WTC11 (cell line): ENCODE measurements at regions not wholly inside any gene's neighbourhood (a gene's known extent, or its start where the extent isn't known, plus 50 kb on each side); places are given as distances from the start of the nearest gene placed in this dataset.
A peak's percentile ranks its signal among the peaks of the same experiment; 100 is the strongest.

Experiments used
- ATAC-seq: fragments of 200-7000 bp; cut with Tn5 transposase; 2 replicates; pipeline ENCODE4 v1.10.0; 2021; ENCODE audit warnings: mild to moderate bottlenecking, moderate library complexity
- CTCF ChIA-PET: fragments of 300-600 bp; sonication (Branson Sonifier 250); formaldehyde crosslinking; loops from one replicate; lab custom pipeline; 2021; ENCODE audit warnings: antibody characterized with exemption; lab: Charles Lee
- POLR2A ChIA-PET: fragments of 350-600 bp; sonication (Branson Sonifier 250); formaldehyde crosslinking; loops from one replicate; lab custom pipeline; 2021; ENCODE audit warnings: antibody characterized with exemption; lab: Charles Lee
- DNase-seq: peaks from one replicate; pipeline ENCODE4 v3.0.0; 2021; ENCODE audit warnings: low spot score
- H3K27ac Mint-ChIP-seq: 2 replicates; pipeline ENCODE4 v1.8.0; 2021; ENCODE audit warnings: mixed read lengths
- H3K27me3 Mint-ChIP-seq: 2 replicates; pipeline ENCODE4 v1.8.0; 2021; ENCODE audit warnings: low read depth, mild to moderate bottlenecking, moderate library complexity, mixed read lengths
- H3K36me3 Mint-ChIP-seq: 2 replicates; pipeline ENCODE4 v1.8.0; 2021; ENCODE audit warnings: mixed read lengths
- H3K4me1 Mint-ChIP-seq: 2 replicates; pipeline ENCODE4 v1.8.0; 2022; ENCODE audit warnings: mixed read lengths
- H3K4me3 Mint-ChIP-seq: 2 replicates; pipeline ENCODE4 v1.8.0; 2021; ENCODE audit warnings: mild to moderate bottlenecking, moderate library complexity, mixed read lengths
- H3K9me3 Mint-ChIP-seq: 2 replicates; pipeline ENCODE4 v1.8.0; 2021; ENCODE audit warnings: mixed read lengths
- ARID4B ChIP-seq: sonication (generic); formaldehyde crosslinking; IDR thresholded peaks from 2 replicates; pipeline ENCODE4 v1.8.0; 2023; ENCODE audit warnings: missing genetic modification reagents, mild to moderate bottlenecking, borderline replicate concordance
- E2F1 ChIP-seq: sonication (generic); formaldehyde crosslinking; IDR thresholded peaks from 2 replicates; pipeline ENCODE4 v1.8.0; 2022; ENCODE audit warnings: mild to moderate bottlenecking, missing genetic modification reagents
- GRHL2 ChIP-seq: fragments of 250-450 bp; sonication (Bioruptor Pico); IDR thresholded peaks from 2 replicates; pipeline ENCODE4 v1.8.0; 2022; ENCODE audit warnings: mild to moderate bottlenecking, moderate library complexity; ENCODE audit not compliant: insufficient replicate concordance, severe bottlenecking
- MYBL2 ChIP-seq: sonication (generic); formaldehyde crosslinking; IDR thresholded peaks from 2 replicates; pipeline ENCODE4 v1.8.1; 2023; ENCODE audit warnings: mild to moderate bottlenecking, moderate library complexity, missing genetic modification reagents
- RELA ChIP-seq: sonication (generic); formaldehyde crosslinking; IDR thresholded peaks from 2 replicates; pipeline ENCODE4 v1.8.1; 2022; ENCODE audit warnings: missing genetic modification reagents, mild to moderate bottlenecking, borderline replicate concordance
- SMAD3 ChIP-seq: sonication (generic); formaldehyde crosslinking; IDR thresholded peaks from 2 replicates; pipeline ENCODE4 v1.8.0; 2022; ENCODE audit warnings: missing genetic modification reagents, mild to moderate bottlenecking, borderline replicate concordance
- ZBTB21 ChIP-seq: sonication (generic); formaldehyde crosslinking; IDR thresholded peaks from 2 replicates; pipeline ENCODE4 v1.8.1; 2023; ENCODE audit warnings: mild to moderate bottlenecking, missing genetic modification reagents, borderline replicate concordance
- ZNF263 ChIP-seq: sonication (generic); formaldehyde crosslinking; IDR thresholded peaks from 2 replicates; pipeline ENCODE4 v1.8.1; 2022; ENCODE audit warnings: low read depth, mild to moderate bottlenecking, moderate library complexity, missing genetic modification reagents

- ChIA-PET POLR2A (interaction anchor here (0.8 to 1.0 kb wide), 2 partner anchors 28 to 99 kb away, joined by 3 to 6 read pairs; no protein-coding TSS in a partner anchor), CTCF (interaction anchor here (1.0 to 1.9 kb wide), 2 partner anchors 47 to 191 kb away, joined by 3 to 6 read pairs; no protein-coding TSS in a partner anchor)
- H3K4me1 Mint-ChIP-seq = peaks cover 84% of the 10 kb centered on the region
- ATAC-seq (peak; percentile 11; the same call in 1 of the 2 replicates), DNase-seq (no peak)
- H3K27ac Mint-ChIP-seq = peak overlapping the region; percentile 91
- H3K9me3 Mint-ChIP-seq = peaks cover 10% of the 10 kb centered on the region; the same call in 1 of the 2 replicates
- H3K4me3 Mint-ChIP-seq = no peak overlapping the region; the same call in none of the 2 replicates
- peaks cover 38% of the 10 kb centered on the region for H3K36me3 Mint-ChIP-seq
- no peaks in the 10 kb centered on the region for H3K27me3 Mint-ChIP-seq
- TF ChIP-seq ARID4B (CRISPR knock-in tag) (no peak), SMAD3 (CRISPR knock-in tag) (no peak), E2F1 (CRISPR knock-in tag) (no peak), MYBL2 (CRISPR knock-in tag) (no peak), ZNF263 (no peak), ZBTB21 (CRISPR knock-in tag) (no peak)
These were observed 52.8 kb upstream of the SVIL start for GRCh38 chr10:29687421-29688164.

GRCh38 chr10:29685506-29685905 is 50.7 kb upstream of the SVIL start:
- no peak for DNase-seq
- H3K27me3 Mint-ChIP-seq = no peaks in the 10 kb centered on the region
- ChIA-PET POLR2A (no interaction called here), CTCF (no interaction called here)
- ATAC-seq = no peak
- peaks cover 42% of the 10 kb centered on the region for H3K36me3 Mint-ChIP-seq
- H3K9me3 Mint-ChIP-seq = peaks cover 10% of the 10 kb centered on the region; the same call in 1 of the 2 replicates
- no peak for TF ChIP-seq RELA (CRISPR knock-in tag)
- TF ChIP-seq GRHL2 (CRISPR knock-in tag) = no peak
- H3K4me3 Mint-ChIP-seq = no peak overlapping the region
- peaks cover 84% of the 10 kb centered on the region for H3K4me1 Mint-ChIP-seq
- no peak overlapping the region; the same call in 1 of the 2 replicates for H3K27ac Mint-ChIP-seq
